Globus pallidus (tissue), 1 donor: ENCODE measurements at regions not wholly inside any gene's neighbourhood (a gene's known extent, or its start where the extent isn't known, plus 50 kb on each side); places are given as distances from the start of the nearest gene placed in this dataset.
"Not testable (repeated sequence)": the region's sequence is repeated elsewhere in the genome, so short reads cannot be mapped to it uniquely, and the experiment has no call there.

Source experiments
- DNase-seq: peaks from one replicate; pipeline ENCODE4 v3.0.0-alpha.2; 2015; ENCODE audit warnings: low spot score

GRCh38 chr6:121548131-121548530, 112.7 kb downstream of the GJA1 start:
- DNase-seq, result no peak

GRCh38 chr6:121549736-121550135, 114.3 kb downstream of the GJA1 start:
- DNase-seq, result no peak

DNA sequence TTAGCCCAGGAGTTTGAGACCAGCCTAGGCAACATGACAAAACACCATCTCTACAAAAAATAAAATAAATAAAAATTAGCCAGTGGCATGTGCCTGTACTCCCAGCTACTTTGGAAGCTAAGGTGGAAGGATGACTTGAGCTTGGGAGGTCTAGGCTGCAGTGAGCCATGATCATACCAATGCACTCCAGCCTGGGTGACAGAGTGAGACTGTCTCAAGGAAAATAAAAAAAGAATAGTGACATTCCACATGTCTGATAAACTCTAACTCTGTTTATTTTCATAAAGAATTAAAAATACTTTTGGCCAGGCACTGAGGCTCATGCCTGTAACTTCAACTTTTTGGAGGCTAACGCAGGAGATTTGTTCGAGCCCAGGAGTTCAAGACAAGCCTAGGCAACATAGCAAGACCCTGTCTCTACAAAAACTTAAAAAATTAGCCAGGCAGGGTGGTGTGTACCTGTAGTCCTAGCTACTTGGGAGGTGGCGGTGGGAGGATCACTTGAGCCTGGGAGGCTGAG, 115.1 kb downstream of the GJA1 start:
- DNase-seq, result no peak

- DNase-seq, result no peak
These were observed 119.8 kb downstream of the GJA1 start for GRCh38 chr6:121555201-121555600.

DNA sequence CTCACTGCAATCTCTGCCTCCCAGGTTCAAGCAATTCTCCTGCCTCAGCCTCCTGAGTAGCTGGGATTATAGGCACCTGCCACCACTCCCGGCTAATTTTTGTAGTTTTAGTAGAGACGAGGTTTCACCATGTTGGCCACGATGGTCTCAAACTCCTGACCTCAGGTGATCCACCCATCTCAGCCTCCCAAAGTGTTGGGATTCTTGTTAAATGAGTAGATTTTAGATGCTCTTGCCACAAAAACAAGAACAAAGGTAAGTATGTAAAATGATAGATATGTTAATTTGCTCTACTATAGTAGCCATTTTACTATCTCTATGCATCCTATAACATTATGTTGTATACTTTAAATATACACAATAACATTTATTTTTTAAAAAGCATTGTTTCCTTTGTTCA, 120.7 kb downstream of the GJA1 start:
- DNase-seq, result not testable (repeated sequence)

- no peak for DNase-seq
These were observed 121.9 kb downstream of the GJA1 start for GRCh38 chr6:121557146-121557940.

GRCh38 chr6:121559611-121560269, 124.3 kb downstream of the GJA1 start:
- DNase-seq, result no peak

DNA sequence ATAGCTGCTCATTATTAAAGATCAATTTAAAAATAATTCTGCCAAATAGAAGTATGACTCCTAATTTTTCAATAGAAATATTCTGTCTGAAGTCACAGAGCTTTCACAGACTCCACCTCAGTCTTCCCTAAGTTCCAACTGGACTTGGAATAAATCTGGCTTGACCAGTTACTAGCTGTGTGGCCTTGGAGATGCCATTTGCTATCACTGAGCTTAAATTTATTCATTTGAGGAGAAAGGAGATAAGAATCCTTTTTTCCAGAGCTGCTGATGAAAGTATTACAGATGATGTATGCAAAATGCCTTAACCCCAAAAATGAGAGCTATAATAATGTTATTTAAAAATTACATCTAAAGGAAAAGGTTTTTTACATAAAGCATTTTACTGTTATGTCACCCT, 125.0 kb downstream of the GJA1 start:
- no peak for DNase-seq

DNA sequence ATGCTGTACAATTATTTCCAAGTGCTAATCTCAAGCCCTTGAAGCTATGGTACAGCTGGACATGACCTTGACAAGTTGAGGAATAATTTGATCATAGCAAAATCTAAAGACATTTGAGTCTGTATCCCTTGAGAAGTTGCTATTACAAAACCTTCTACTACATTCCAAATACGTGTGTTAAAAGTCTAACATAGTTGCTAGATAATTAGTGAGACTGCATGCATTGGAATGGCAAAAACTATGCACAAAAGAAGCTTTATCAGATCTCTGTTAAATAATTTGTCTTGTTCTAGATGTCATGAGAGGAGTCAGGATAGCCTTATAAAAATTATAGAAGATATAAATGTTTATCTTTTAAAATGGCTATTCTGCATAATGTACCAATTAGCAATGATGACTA, 127.8 kb downstream of the GJA1 start:
- no peak for DNase-seq

DNA sequence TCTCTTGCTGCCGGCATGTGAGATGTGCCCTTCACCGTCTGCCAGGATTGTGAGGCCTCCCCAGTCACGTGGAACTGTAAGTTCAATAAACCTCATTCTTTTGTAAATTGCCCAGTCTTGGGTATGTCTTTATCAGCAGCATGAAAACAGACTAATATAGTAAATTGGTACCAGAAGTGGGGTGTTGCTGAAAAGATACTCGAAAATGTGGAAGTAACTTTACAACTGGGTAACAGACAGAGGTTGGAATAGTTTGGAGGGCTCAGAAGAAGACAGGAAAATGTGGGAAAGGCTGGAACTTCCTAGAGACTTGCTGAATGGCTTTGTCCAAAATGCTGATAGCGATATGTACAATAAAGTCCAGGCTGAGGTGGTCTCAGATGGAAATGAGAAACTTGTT, 129.1 kb downstream of the GJA1 start:
- DNase-seq, result not testable (repeated sequence)

DNA sequence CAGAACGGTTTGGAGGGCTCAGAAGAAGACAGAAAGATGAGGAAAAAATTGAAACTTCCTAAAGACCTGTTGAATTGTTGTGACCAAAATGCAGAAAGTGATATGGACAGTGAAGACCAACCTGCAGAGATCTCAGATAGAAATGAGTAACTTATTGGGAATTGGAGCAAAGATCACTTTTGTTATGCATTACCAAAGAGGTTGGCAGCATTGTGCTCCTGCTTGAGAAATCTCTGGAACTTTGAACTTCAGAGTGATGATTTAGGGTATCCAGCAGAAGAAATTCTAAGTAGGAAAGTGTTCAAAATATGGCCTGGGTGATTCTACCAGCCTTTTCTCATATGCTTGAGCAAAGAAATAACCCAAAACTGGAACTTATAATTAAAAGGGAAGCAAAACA, 136.0 kb downstream of the GJA1 start:
- no peak for DNase-seq

GRCh38 chr6:121573481-121573880, 138.0 kb downstream of the GJA1 start:
- DNase-seq, result no peak

DNA sequence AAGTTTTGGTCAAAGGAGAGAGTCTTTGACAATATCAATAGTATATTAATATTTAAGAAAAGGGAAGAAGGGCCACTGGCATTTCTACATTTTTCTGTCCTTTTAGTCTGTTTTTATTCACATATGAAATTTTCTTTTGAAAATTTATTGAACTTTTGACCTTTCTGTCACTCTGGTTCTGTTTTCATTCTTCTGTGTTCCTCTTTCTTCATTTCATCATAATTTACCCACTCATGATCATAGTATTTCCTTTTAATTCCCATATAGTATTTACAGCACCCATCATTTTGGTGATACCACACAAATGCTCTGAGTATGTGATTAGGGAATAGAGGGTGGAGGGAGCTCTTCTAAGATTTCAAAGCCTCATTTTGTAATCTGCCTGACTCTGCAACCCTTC, 142.8 kb downstream of the GJA1 start:
- no peak for DNase-seq

DNA sequence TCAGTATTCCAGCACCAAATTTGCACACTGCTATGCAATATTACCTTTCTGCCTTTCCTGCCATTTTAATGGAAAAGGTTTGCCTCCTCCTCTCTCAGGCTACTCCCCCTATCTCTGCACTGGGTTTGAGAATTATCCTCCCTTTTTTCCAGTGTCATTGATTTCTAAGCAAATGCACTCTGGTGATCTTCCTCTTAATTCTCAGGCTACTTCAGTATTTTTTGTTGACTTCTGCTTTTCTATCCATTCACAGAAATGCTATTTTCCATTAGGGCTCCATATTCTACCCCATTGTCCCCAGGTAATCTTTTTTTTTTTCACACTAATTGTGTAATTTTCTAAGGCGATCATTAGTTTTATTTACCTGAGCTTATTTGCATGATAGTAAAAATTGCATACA, 144.0 kb downstream of the GJA1 start:
- no peak for DNase-seq

- no peak for DNase-seq
These were observed 145.9 kb downstream of the GJA1 start for GRCh38 chr6:121581327-121581726.

DNA sequence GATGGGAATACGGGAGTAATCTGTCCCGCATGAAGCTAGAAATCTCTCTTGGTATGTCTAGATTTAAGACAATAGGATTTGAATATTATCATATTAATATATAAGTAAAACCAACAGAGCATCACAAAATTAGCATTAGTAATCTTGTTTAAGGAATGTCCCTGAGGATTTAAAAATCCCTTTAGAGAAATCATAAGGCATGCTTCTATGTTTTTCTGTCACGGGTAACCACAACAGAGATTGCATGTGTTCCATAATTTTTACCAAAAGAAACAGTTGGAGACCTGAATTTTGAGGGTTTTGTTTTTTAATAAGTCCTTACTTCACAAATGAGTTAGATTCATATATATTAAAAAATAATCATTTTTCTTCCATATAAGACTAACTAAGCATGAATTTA, 146.8 kb downstream of the GJA1 start:
- DNase-seq, result no peak

- DNase-seq, result no peak
These were observed 149.3 kb downstream of the GJA1 start for GRCh38 chr6:121584586-121585369.

- no peak for DNase-seq
These were observed 155.0 kb downstream of the GJA1 start for GRCh38 chr6:121590438-121590837.

DNA sequence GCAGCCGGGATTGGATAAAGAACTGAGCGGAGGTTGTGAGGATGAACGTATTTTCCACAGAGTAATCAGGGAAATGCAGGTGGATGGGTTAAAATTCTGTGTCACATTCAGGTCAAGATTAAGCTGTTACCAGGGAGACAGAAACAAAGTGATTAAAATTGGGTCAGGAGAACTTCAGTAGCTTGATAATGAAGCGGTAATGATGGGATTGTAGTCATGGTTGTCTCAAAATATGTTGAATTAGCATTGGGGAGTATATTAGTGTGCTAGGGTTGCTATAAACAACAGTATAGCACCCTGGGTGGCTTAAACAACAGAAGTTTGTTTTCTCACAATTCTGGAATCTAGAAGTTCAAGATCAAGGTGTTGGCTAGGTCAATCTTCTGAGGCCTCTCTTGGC, 155.5 kb downstream of the GJA1 start:
- DNase-seq, result no peak

DNA sequence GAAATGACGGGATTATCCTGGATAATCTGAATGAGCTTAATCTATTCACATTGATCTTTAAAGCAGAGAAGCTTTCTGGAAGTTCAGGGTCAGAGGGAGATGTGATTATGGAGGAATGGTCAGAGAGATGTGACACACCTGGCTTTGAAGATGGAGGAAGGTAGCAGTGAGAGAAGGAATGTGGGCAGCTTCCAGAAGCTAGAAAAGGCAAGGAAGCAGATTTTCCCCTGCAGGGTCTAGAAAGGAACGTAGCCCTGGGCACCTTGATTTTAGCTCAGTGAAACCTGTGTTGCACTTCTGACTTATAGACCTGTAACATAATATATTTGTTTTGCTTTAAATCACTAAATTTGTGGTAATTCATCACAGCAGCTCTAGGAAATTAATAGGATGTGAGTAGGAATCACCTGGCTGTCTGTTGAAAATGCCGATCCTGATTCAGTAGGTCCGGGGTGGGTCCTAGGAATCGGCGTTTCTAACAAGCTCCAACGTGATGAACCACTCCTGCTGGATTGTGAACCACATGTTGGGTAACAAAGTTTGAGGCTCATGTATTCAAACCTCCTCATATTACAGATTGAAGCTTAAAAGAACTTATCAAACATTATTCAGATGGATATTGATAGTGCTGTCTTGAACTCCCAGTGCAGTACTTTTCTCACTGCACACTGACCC, 157.0 kb downstream of the GJA1 start:
- DNase-seq, result no peak

DNA sequence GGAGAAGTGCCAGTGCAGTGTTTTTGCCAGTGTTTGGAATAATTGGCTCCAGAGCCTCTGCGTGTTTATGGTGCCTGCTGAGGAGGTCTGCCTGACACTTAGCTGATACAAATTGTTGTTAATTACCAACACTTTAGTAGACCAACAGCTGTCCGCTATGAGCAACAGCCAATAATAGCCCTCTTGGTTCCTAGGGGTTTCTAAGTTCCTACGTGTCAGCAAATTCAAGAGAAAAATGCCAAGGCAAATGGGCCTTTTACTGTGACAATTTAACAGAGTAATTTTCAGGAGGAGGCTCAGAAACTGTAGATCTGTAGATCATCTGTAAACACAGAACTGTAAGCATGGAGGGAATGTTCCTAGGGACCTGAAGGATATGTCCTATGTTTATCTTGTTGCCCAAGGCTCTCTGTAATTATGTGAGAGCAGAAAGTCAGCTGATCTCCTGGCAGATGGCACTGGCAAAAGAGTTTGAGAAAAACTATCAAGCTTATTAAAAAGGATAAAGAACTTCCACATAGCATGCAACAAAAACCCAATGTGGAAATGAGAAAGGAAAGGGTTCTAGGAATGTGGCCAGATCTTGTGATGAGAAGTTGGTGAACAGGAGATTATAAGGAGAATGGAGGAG, 157.7 kb downstream of the GJA1 start:
- peak; percentile 18 for DNase-seq

DNA sequence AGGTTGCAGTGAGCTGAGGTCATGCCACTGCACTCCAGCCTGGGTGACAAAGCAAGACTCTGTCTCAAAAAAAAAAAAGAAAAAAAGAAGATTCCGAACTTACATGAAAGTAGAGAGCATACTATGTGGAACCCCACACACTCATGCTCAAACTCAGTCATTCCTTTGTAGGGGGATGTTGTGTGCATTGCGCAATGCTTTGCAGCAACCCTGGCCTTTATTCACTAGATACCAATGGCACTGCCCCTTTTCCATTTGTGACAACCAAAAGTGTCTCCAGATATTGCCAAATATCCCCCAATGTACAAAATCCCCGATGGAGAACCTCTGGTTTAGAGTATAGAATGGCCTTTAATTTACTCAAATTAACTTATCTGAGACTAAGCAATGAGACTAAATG, 158.6 kb downstream of the GJA1 start:
- DNase-seq, result no peak
